Astrocyte of the cerebellum (primary cell): ENCODE measurements at regions not wholly inside any gene's neighbourhood (a gene's known extent, or its start where the extent isn't known, plus 50 kb on each side); places are given as distances from the start of the nearest gene placed in this dataset.
"Not testable (repeated sequence)": the region's sequence is repeated elsewhere in the genome, so short reads cannot be mapped to it uniquely, and the experiment has no call there.

ENCODE experiments used
- DNase-seq: peaks from one replicate; pipeline ENCODE4 v3.0.0-alpha.2; 2011; ENCODE audit warnings: low read depth
- H3K4me3 ChIP-seq: 2 replicates; pipeline ENCODE4 v1.5.1; 2011; ENCODE audit warnings: mild to moderate bottlenecking, low read depth, low read length, moderate library complexity
- CTCF ChIP-seq: IDR thresholded peaks from 2 replicates; pipeline ENCODE4 v1.5.1; 2012; ENCODE audit warnings: low read length, low read depth, moderate library complexity, mild to moderate bottlenecking; ENCODE audit errors: missing control alignments
- in situ Hi-C: cut with HindIII; loops from 2 replicates; pipeline ENCODE4 v1.10.0; 2017; ENCODE audit warnings: low sequenced_read_pairs

- TF ChIP-seq CTCF = no peak
- in situ Hi-C loops = no loop called here
- H3K4me3 ChIP-seq = no peak overlapping the region
- DNase-seq = no peak
Measured at GRCh38 chr12:104906695-104907094, 51.4 kb downstream of the SLC41A2 start.

- in situ Hi-C loops, DNase-seq, H3K4me3 ChIP-seq: not testable (repeated sequence)
Measured at GRCh38 chr12:104905446-104905845, 52.6 kb downstream of the SLC41A2 start.

- H3K4me3 ChIP-seq = no peak overlapping the region
- in situ Hi-C loops = loop anchor here (5.0 kb wide), 1 partner anchor 98 kb away; no protein-coding TSS in a partner anchor
- TF ChIP-seq CTCF = no peak
- peak; percentile 63 for DNase-seq
Measured at GRCh38 chr12:104903648-104904423, 54.3 kb downstream of the SLC41A2 start.

- DNase-seq = no peak
- in situ Hi-C loops = loop anchor here (5.0 kb wide), 1 partner anchor 100 kb away; no protein-coding TSS in a partner anchor
- TF ChIP-seq CTCF = no peak
- H3K4me3 ChIP-seq = no peak overlapping the region
Measured at GRCh38 chr12:104902125-104902524, 56.0 kb downstream of the SLC41A2 start.

- no peak for DNase-seq
- in situ Hi-C loops = no loop called here
- H3K4me3 ChIP-seq = no peak overlapping the region
- no peak for TF ChIP-seq CTCF
Measured at GRCh38 chr12:104896710-104897109, 61.4 kb downstream of the SLC41A2 start.

GRCh38 chr12:104896146-104896545 lies 61.9 kb downstream of the SLC41A2 start:
- in situ Hi-C loops = no loop called here
- no peak for DNase-seq
- H3K4me3 ChIP-seq = no peak overlapping the region
- no peak for TF ChIP-seq CTCF

- in situ Hi-C loops = no loop called here
- H3K4me3 ChIP-seq = no peak overlapping the region
- no peak for DNase-seq
- no peak for TF ChIP-seq CTCF
Measured at GRCh38 chr12:104895415-104895814, 62.7 kb downstream of the SLC41A2 start.
